ENCODE measurements at regions not wholly inside any gene's neighbourhood (a gene's known extent, or its start where the extent isn't known, plus 50 kb on each side); places are given as distances from the start of the nearest gene placed in this dataset.

DNA sequence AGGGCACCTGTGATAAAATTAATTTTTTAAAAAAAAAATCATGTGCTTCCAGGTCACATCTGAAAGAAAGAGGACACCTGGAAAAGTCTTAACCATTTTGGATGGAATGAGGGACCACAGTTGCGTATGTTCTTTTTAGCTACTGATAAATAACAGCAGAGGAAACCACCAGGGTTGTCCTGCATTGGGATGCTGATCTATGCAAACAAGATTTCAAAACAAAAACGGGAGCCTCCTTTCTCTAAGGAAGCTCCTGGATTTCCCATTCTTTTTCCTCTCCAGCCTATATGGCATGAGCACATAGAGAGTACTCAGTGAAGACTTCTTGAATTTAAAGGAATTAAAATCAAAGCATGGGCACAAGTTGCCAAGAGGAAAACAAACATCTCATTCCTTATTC is 145.6 kb upstream of the THBS1 start:
- no peaks in the 10 kb centered on the region for H3K9me3 Mint-ChIP-seq
- no peak overlapping the region for H3K27ac Mint-ChIP-seq
- H3K4me1 Mint-ChIP-seq, result peaks cover under 1 to 2% of the 10 kb centered on the region in 2 donors
- H3K4me3 Mint-ChIP-seq, result no peak overlapping the region
- no peaks in the 10 kb centered on the region for H3K36me3 Mint-ChIP-seq
- ATAC-seq (replicated peaks) (no peak), DNase-seq (no peak)
- peaks cover 10 to 12% of the 10 kb centered on the region in 2 donors for H3K27me3 Mint-ChIP-seq

DNA sequence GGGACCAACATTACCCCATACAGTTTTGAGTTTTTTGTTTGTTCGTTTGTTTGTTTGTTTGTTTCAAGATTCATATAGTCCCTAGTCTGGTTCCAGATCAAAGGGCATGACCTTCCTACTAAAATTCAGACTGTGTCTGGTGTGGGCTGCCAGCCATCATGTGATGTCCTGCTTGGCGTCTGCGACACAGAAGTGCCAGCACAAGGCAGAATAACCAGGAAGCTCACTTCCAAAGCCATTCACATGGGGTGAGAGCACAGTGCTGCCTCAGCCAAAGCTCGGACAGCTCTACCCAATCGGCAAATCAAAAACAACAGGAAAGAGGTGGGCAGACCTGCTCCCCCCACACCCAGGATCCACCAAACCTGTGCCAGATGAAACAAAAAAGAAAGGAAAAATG is 142.6 kb upstream of the THBS1 start:
- DNase-seq (no peak), ATAC-seq (replicated peaks) (no peak)
- no peak overlapping the region for H3K27ac Mint-ChIP-seq
- H3K27me3 Mint-ChIP-seq, result peaks cover 0 to 12% of the 10 kb centered on the region in 2 donors
- no peaks in the 10 kb centered on the region for H3K4me1 Mint-ChIP-seq
- H3K36me3 Mint-ChIP-seq, result no peaks in the 10 kb centered on the region
- H3K9me3 Mint-ChIP-seq, result no peaks in the 10 kb centered on the region
- H3K4me3 Mint-ChIP-seq, result no peak overlapping the region

DNA sequence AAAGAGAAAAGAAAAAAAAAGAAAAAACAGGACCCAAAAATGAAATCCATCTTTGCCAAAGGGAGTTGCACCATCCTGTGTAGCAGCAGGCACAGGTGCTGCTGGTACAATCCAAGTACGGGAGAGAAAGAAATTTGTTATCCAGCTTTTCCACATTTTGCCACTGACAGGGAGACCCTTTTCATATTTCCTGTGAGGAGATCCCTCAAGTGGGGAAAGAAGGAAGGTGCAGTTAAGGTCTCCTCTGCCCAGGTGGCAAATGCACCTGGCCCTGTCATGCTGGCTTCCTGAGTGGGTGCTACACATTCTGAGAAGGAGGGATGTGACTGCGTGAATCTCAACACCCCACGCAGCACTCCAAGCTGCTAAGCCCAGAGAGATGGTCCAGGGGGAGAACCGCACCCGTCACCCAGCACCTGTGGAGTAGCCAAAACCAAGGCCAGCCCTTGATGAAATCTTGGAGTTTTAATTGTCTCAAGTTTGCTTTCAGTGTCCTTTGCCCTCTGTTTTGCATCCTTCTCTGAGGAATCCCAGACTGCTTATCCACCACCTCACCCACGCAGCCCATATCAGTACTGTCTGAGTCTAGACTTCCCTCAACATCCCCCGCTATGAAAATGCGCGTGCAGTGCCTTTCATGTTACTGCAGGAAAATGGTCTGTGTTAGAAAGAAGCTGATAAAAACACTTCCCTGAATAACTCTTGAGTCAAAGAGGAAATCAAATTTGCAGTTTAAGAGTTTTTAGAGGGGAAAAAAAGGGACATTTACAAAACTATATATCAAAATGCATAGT is 141.9 kb upstream of the THBS1 start:
- no peak overlapping the region for H3K4me3 Mint-ChIP-seq
- no peaks in the 10 kb centered on the region for H3K4me1 Mint-ChIP-seq
- no peak overlapping the region for H3K27ac Mint-ChIP-seq
- ATAC-seq (replicated peaks) (no peak), DNase-seq (no peak)
- peaks cover 0 to 12% of the 10 kb centered on the region in 2 donors for H3K27me3 Mint-ChIP-seq
- no peaks in the 10 kb centered on the region for H3K36me3 Mint-ChIP-seq
- no peaks in the 10 kb centered on the region for H3K9me3 Mint-ChIP-seq

DNA sequence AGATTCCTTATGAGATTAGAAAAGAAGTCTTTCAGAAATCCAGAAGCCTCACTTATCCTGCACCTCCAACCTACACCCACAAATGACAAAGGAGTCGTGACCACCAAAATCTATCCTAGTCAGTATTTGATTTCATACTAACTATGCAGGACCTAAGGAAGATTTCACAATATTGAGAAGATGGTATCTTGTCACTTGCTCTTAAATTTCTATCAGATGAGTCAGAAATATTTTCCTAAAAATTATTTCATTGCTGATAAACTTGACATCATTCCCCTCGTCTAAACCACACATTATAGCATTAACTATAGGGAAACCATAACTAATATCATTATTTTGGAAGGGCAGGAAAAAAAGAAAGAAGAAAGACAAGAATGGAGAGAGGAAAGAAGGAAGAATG is 138.0 kb upstream of the THBS1 start:
- Mint-ChIP-seq H3K4me1 (no peaks in the 10 kb centered on the region), H3K9me3 (no peaks in the 10 kb centered on the region), H3K27me3 (peaks cover 6 to 9% of the 10 kb centered on the region in 2 donors), H3K36me3 (no peaks in the 10 kb centered on the region), H3K27ac (no peak overlapping the region), H3K4me3 (no peak overlapping the region)
- no peak for DNase-seq
- ATAC-seq (replicated peaks), result no peak

DNA sequence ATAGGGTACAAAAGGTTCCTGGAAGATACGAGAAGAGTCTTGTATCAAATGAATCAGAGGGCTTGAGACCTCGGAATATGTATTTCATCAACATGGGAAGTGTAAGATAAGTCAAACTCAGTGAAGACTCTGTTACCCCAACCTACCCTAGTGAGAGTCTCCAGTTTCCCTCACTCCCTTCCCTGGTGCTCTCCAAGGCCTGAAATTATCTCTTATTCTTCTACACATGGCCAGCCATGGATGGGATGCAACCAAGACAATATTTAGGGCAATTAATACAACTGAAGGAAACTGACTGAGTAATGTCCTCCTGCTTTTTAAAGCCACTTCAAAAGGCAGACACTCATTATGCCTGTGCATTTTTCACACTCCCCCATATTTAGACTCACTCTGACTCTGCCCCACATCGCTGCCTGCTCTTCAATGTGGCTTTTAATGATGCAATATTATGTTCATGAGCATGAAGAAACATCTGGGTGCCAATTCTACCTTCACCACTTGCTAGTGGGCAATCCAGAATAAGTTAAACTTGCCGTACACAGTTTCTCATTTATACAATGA is 137.1 kb upstream of the THBS1 start:
- no peak overlapping the region for H3K27ac Mint-ChIP-seq
- no peaks in the 10 kb centered on the region for H3K9me3 Mint-ChIP-seq
- no peaks in the 10 kb centered on the region for H3K36me3 Mint-ChIP-seq
- DNase-seq, result no peak
- no peaks in the 10 kb centered on the region for H3K4me1 Mint-ChIP-seq
- H3K27me3 Mint-ChIP-seq, result peaks cover under 1 to 6% of the 10 kb centered on the region in 2 donors
- ATAC-seq (replicated peaks), result no peak
- H3K4me3 Mint-ChIP-seq, result no peak overlapping the region

DNA sequence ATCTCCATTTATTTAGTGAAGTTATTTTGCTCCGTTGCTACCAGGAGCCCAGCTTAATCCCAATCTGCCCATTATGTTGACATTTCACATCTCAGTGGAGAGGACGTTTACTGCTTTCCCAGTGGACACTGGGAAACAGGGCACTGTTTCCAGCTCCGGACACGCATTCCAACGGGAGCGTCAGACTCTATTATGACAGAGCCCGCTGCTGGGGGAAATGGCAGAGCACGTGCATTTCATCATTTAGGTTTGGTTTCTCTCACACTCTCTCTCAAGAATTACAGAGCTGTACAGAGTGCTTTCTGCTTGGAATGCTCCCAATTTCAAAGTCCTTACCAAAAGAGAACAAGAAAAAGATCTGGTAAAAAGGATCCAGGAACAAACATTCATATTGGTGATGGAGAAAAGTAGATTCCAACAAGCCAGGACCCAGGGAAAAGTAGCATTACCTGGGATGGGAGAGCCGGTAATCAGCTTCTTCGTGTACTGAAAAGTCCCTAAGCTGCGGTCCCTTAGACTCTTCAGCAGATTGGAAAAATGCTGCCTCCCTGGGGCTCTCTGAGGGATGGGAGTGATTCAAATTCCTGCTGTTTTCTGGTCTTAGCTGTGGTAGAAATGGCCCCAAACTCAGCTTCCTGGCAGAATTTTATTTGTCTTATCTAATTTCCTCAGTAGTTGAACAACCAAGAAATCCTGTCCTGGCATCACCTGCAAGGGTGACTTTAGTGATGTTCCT is 136.0 kb upstream of the THBS1 start:
- Mint-ChIP-seq H3K27me3 (peaks cover 0 to 10% of the 10 kb centered on the region in 2 donors), H3K4me3 (no peak overlapping the region), H3K4me1 (no peaks in the 10 kb centered on the region), H3K36me3 (no peaks in the 10 kb centered on the region), H3K9me3 (no peaks in the 10 kb centered on the region), H3K27ac (no peak overlapping the region)
- no peak for DNase-seq
- ATAC-seq (replicated peaks), result no peak

DNA sequence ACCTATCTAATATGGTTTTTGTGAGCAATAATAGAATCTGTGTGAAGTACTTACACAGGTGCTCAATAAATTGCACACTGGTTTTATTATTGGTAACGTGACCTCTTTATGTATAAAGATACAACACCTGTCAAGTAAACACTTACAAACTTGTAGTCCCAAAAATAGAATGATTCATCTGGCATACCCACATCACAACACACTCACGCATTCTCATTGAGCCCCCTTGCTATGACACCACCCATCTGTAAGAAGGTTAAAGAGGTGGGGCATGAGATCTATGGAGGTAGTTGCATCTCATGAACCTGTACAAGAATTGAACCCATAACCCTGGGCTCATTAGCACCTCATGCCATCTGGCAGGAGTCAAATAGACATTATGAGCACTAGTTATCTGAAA is 134.9 kb upstream of the THBS1 start:
- Mint-ChIP-seq H3K36me3 (no peaks in the 10 kb centered on the region), H3K4me1 (no peaks in the 10 kb centered on the region), H3K9me3 (no peaks in the 10 kb centered on the region), H3K27ac (no peak overlapping the region), H3K27me3 (peaks cover 4 to 13% of the 10 kb centered on the region in 2 donors), H3K4me3 (no peak overlapping the region)
- ATAC-seq (replicated peaks) (no peak), DNase-seq (no peak)

- Mint-ChIP-seq H3K27me3 (peaks cover 4 to 13% of the 10 kb centered on the region in 2 donors), H3K4me1 (no peaks in the 10 kb centered on the region), H3K36me3 (no peaks in the 10 kb centered on the region), H3K4me3 (no peak overlapping the region), H3K27ac (no peak overlapping the region), H3K9me3 (no peaks in the 10 kb centered on the region)
- ATAC-seq (replicated peaks), result no peak
- DNase-seq, result no peak
These were observed 133.5 kb upstream of the THBS1 start for GRCh38 chr15:39447346-39447745.

DNA sequence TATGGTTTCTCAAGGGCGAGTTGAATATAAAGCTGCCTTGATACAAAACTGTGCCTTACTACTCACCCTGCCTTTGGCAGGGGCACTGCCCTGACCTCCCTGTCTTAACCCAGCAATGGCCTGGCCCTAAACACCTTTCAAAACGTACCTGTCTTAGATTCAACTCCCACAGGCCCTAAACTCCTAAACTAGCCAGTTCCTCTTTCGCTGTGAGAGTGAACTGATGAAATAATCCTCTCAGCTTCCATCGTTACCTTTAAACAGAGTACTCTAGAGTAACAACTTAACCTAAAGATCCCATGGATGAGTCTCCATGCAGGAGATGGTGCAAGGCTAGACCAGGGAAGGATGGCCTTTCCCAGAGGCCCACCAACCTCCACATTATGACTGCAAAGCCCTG is 133.0 kb upstream of the THBS1 start:
- H3K27ac Mint-ChIP-seq, result no peak overlapping the region
- DNase-seq (no peak), ATAC-seq (replicated peaks) (no peak)
- peaks cover 4 to 13% of the 10 kb centered on the region in 2 donors for H3K27me3 Mint-ChIP-seq
- H3K4me1 Mint-ChIP-seq, result no peaks in the 10 kb centered on the region
- no peak overlapping the region for H3K4me3 Mint-ChIP-seq
- H3K9me3 Mint-ChIP-seq, result no peaks in the 10 kb centered on the region
- H3K36me3 Mint-ChIP-seq, result no peaks in the 10 kb centered on the region

DNA sequence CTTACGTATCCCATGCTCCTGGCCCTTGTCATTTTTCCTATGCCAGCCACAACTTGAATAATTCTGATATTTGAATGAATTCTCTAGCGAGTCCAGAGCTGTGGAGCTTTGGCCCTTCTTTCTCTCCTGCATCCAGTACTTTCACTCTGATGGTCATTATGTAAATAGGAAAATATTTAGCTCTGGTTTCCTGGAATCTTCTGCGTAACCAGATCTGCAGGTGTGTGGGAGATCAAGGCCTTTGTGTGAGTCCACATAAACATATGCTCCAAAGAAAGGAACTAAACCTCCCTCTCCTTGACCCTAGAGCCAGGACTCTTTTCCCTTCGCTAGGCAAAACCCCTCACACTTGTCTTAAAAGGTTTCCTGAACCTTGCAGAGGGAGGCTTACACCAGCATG is 132.5 kb upstream of the THBS1 start:
- DNase-seq (no peak), ATAC-seq (replicated peaks) (no peak)
- no peaks in the 10 kb centered on the region for H3K36me3 Mint-ChIP-seq
- no peak overlapping the region for H3K4me3 Mint-ChIP-seq
- no peak overlapping the region for H3K27ac Mint-ChIP-seq
- H3K27me3 Mint-ChIP-seq, result peaks cover 4 to 13% of the 10 kb centered on the region in 2 donors
- H3K9me3 Mint-ChIP-seq, result no peaks in the 10 kb centered on the region
- no peaks in the 10 kb centered on the region for H3K4me1 Mint-ChIP-seq

DNA sequence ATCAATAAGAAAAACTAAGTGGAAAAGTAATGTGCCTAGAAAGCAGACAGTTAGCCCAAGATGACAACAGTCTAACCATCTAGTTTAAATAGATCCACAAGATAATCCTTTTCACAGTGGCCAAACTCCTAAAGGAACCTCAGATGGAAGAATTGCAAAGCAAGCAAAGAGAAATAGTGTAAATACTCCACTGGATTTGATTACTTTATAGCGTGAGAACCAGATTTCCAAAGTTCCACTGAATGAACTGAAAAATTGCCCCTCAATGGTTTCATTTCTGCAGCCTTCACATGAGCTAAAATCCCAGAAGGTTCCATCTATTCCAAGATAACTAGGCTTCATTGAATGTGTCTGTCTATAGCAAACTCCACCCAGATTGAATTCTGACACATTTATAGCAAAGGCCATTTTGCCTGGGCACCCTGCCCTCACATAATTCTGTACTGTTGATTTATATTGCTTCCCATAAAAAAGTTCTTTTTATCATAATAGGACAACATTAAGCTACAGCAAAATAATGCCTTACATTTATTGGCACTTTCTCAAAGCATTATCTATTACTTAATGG is 129.7 kb upstream of the THBS1 start:
- no peaks in the 10 kb centered on the region for H3K9me3 Mint-ChIP-seq
- ATAC-seq (replicated peaks) (no peak), DNase-seq (no peak)
- no peaks in the 10 kb centered on the region for H3K36me3 Mint-ChIP-seq
- H3K27ac Mint-ChIP-seq, result no peak overlapping the region
- H3K4me1 Mint-ChIP-seq, result peaks cover 3 to 6% of the 10 kb centered on the region in 2 donors
- no peak overlapping the region for H3K4me3 Mint-ChIP-seq
- H3K27me3 Mint-ChIP-seq, result peaks cover 4 to 7% of the 10 kb centered on the region in 2 donors

DNA sequence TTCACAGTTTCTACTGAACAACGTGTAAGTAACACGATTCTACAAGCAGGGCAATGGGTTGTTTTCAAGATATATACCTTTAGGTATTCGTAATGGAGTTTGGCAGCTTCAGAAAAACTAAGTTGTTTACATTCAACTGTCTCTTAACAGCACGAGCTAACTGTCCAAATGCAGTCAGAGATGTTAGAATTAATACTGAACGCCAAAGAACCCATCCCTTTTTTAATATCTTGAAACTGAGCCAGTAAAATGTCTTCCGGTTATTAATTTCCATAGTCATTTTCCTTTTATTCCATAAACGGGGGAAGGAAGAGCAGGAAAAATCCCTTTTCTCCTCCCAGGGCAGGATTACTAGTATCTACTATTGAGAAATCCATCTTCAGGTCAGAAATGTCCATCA is 129.0 kb upstream of the THBS1 start:
- H3K4me3 Mint-ChIP-seq, result no peak overlapping the region
- H3K9me3 Mint-ChIP-seq, result no peaks in the 10 kb centered on the region
- DNase-seq, result no peak
- no peaks in the 10 kb centered on the region for H3K36me3 Mint-ChIP-seq
- no peak overlapping the region for H3K27ac Mint-ChIP-seq
- ATAC-seq (replicated peaks), result no peak
- H3K4me1 Mint-ChIP-seq, result peaks cover 3 to 6% of the 10 kb centered on the region in 2 donors
- peaks cover 4 to 7% of the 10 kb centered on the region in 2 donors for H3K27me3 Mint-ChIP-seq

DNA sequence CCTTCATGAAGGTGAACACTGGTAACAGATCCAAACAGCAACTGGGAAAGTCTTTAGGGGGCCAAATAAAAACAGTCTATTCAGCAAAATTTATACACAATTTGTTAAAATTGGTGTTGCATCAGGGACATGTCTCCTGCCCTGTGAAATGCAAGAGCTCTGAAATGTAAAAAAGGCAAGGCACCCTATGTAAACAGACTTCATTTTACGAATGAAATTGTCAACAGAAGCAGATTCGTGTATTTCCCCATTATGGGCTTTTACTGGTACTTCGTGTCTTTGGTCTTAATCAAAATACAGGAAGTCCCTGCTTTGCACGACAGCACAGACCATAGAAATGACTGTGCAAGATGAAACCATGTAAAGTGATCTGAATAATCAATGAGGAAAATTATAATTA is 127.3 kb upstream of the THBS1 start:
- DNase-seq, result peak; percentile 10
- Mint-ChIP-seq H3K27me3 (peaks cover 4 to 7% of the 10 kb centered on the region in 2 donors), H3K4me1 (peaks cover 3 to 6% of the 10 kb centered on the region in 2 donors), H3K4me3 (no peak overlapping the region), H3K27ac (no peak overlapping the region), H3K36me3 (no peaks in the 10 kb centered on the region), H3K9me3 (no peaks in the 10 kb centered on the region)
- peak; percentile 98 for ATAC-seq (replicated peaks)

DNA sequence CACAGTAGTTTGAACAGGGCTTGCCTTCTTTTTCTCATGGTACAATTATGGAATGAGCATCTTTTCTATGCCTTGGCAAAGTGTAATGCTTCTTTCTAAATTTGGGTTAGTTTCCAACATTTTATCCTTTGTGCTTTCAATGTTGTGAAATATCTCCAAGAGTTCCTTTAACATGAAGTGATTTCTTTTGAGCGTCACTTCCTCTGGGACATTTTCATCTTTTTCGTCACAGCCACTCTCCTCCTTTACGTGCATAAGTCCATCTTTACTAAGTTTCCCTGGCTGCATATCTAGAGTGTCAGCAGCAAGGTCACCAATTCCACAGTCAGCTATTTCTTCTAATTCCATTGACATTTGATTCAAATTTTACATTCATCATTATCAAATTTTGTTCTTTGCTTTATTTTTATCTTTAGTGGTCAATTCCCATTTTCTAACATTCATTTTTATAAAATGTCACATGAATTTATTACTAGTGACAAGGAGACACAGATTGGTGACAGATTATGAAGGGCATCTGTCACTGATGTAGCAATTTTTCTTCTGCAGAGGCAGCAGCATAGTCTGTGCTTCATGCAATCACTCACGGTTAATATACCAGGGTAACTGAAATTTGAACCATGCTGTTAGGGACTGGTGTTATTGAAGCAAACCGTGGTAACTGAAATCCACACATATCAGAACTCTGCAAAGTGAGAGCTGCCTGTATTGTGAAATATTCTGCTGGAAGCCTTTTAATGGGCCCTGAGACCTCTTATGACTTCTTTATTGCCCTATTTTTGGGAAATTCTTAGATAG is 126.5 kb upstream of the THBS1 start:
- no peak for DNase-seq
- Mint-ChIP-seq H3K27ac (no peak overlapping the region), H3K9me3 (no peaks in the 10 kb centered on the region), H3K36me3 (no peaks in the 10 kb centered on the region), H3K4me1 (peaks cover 3 to 6% of the 10 kb centered on the region in 2 donors), H3K4me3 (no peak overlapping the region), H3K27me3 (peaks cover 4 to 7% of the 10 kb centered on the region in 2 donors)
- ATAC-seq (replicated peaks), result no peak

Measured in stimulated activated naive B cell treated with anti-CD40 and anti-IgM and Interleukin-4, amounts not matched to agents 10 μg/mL and 1 μg/mL and 100 μg/mL, for 72 hours (primary cell).